AG04450 (cell line): ENCODE measurements at regions not wholly inside any gene's neighbourhood (a gene's known extent, or its start where the extent isn't known, plus 50 kb on each side); places are given as distances from the start of the nearest gene placed in this dataset.
A peak's percentile ranks its signal among the peaks of the same experiment; 100 is the strongest.

Experiments used
- CTCF ChIA-PET: fragments of 300-600, 350-600 bp; formaldehyde crosslinking; extraction: SDS; loops from one replicate; lab custom pipeline; 2022; ENCODE audit warnings: antibody characterized with exemption, inconsistent platforms; lab: Charles Lee
- POLR2A ChIA-PET: fragments of 350-600 bp; formaldehyde crosslinking; extraction: SDS; loops from one replicate; lab custom pipeline; 2021; ENCODE audit warnings: antibody characterized with exemption, inconsistent platforms; lab: Yijun Ruan, JAX
- DNase-seq: peaks from one replicate; pipeline ENCODE4 v3.0.0-alpha.2; 2011; ENCODE audit warnings: low read depth, low spot score
- H3K27ac ChIP-seq: one replicate; pipeline ENCODE4 v1.5.1; 2012; ENCODE audit warnings: low read depth, low read length, control low read depth
- H3K27me3 ChIP-seq: one replicate; pipeline ENCODE4 v1.6.0; 2012; ENCODE audit warnings: low read length; ENCODE audit not compliant: control insufficient read depth, insufficient read depth
- H3K4me3 ChIP-seq: 2 replicates; pipeline ENCODE4 v1.5.1; 2011; ENCODE audit warnings: mild to moderate bottlenecking, low read depth, low read length, control low read depth
- H3K9me3 ChIP-seq: 2 replicates; pipeline ENCODE4 v1.5.1; 2012; ENCODE audit warnings: low read length; ENCODE audit not compliant: control insufficient read depth, insufficient read depth
- TF ChIP-seq, protein P1 (sequence below): IDR thresholded peaks from 2 replicates; pipeline ENCODE4 v1.5.1; 2011; ENCODE audit warnings: low read depth, low read length, control low read depth, inconsistent platforms

DNA sequence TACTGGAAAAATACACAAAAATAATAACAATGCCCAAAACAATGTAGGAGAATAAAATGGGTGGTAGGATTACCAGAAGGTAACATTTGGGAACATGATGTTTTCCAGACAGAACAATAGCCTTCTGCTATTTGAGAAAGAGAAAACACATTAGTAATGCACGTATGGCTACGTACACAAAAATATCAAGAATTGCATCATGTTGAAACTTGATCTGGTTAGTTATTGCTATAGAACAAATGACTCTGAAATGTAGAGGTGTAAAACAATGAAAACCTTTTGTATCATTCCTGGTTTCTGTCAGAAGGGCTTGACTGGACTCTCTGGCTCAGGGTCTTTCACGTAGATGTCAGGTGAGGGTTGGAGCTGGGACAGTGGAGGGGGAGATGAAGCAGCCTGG is 1040.0 kb downstream of the FAT4 start:
- no peak overlapping the region for H3K4me3 ChIP-seq
- POLR2A ChIA-PET = no interaction called here
- DNase-seq = no peak

DNA sequence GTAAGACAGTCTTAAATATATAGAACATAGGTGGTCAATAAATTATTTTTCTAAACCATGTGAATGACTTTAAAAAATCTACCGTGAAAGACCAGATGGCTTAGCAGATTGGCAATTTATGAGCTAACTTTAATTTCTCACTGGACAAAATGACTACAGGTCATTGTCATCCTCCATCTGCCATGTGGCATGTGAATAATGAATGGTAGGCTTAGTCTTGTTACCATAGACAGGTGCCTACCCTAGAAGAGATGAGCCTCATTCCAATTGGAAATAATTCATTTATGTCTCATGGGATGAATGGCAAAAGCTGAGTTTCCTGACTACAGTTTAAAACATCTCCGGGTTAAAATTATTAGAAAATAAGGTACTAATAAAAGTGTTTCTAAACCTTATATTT is 1043.3 kb downstream of the FAT4 start:
- DNase-seq = no peak

More for the DNA sequence above, 1040.0 kb downstream of the FAT4 start:
- CTCF ChIA-PET = no interaction called here
- no peaks in the 10 kb centered on the region for H3K9me3 ChIP-seq
- no peaks in the 10 kb centered on the region for H3K27me3 ChIP-seq
- TF ChIP-seq, protein P1, sequence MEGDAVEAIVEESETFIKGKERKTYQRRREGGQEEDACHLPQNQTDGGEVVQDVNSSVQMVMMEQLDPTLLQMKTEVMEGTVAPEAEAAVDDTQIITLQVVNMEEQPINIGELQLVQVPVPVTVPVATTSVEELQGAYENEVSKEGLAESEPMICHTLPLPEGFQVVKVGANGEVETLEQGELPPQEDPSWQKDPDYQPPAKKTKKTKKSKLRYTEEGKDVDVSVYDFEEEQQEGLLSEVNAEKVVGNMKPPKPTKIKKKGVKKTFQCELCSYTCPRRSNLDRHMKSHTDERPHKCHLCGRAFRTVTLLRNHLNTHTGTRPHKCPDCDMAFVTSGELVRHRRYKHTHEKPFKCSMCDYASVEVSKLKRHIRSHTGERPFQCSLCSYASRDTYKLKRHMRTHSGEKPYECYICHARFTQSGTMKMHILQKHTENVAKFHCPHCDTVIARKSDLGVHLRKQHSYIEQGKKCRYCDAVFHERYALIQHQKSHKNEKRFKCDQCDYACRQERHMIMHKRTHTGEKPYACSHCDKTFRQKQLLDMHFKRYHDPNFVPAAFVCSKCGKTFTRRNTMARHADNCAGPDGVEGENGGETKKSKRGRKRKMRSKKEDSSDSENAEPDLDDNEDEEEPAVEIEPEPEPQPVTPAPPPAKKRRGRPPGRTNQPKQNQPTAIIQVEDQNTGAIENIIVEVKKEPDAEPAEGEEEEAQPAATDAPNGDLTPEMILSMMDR = no peak
- no peak overlapping the region for H3K27ac ChIP-seq

DNA sequence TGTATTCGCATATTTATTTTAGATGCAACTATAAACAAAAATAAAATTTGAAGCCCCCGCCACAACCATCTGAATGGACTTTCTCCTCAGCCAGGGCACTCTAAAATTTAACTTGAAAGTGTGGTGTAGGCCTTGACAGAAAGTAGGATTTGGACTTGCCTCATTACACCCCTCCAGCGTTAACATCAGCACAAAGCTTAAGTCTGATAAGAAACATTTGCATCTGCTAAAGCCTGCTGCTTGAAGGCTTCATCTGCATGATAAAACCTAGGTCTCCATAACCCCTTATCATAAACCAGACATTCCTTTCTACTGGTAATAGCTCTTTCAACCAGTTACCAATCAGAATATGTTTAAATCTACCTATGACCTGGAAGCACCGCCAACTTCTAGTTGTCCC is 1046.5 kb downstream of the FAT4 start:
- CTCF ChIA-PET = no interaction called here

More for the DNA sequence above, 1043.3 kb downstream of the FAT4 start:
- Histone ChIP-seq H3K27me3 (no peaks in the 10 kb centered on the region), H3K9me3 (no peaks in the 10 kb centered on the region), H3K4me3 (no peak overlapping the region), H3K27ac (no peak overlapping the region)
- TF ChIP-seq, protein P1 = no peak
- CTCF ChIA-PET = no interaction called here
- POLR2A ChIA-PET = no interaction called here

DNA sequence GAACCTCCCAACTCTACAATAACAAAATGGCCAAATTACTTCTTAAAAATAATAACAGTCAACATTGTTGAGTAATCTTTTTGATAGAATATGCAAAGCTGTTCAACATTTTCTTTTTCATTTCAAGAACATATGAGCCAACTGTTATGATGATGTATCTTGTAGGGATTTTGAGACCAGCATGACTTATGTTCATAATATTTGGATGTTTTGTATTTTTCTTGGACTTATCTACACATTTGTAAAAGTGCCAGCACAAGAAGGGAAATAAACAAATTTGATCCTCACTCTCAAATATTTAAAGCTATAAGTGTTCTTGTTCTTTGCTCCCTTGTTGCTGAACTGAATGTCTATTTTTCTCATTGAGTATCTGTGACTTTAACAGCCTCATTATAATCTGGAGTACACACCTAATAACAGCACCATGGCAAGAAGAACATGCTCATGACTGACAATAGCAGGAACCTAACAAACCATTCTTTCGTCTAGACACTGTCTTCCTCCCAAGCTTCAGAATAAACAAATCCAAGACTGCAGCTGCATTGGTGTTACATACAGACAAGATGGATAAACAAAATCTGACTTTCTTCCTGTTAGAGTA is 1049.7 kb downstream of the FAT4 start:
- CTCF ChIA-PET = no interaction called here
- POLR2A ChIA-PET = no interaction called here
- H3K9me3 ChIP-seq = no peaks in the 10 kb centered on the region
- TF ChIP-seq, protein P1 = no peak
- DNase-seq = peak; percentile 29
- H3K27me3 ChIP-seq = no peaks in the 10 kb centered on the region
- H3K4me3 ChIP-seq = no peak overlapping the region
- H3K27ac ChIP-seq = no peak overlapping the region

More for the DNA sequence above, 1046.5 kb downstream of the FAT4 start:
- Histone ChIP-seq H3K27ac (no peak overlapping the region), H3K4me3 (no peak overlapping the region), H3K9me3 (no peaks in the 10 kb centered on the region), H3K27me3 (no peaks in the 10 kb centered on the region)
- no peak for DNase-seq
- TF ChIP-seq, protein P1 = no peak
- POLR2A ChIA-PET = no interaction called here

DNA sequence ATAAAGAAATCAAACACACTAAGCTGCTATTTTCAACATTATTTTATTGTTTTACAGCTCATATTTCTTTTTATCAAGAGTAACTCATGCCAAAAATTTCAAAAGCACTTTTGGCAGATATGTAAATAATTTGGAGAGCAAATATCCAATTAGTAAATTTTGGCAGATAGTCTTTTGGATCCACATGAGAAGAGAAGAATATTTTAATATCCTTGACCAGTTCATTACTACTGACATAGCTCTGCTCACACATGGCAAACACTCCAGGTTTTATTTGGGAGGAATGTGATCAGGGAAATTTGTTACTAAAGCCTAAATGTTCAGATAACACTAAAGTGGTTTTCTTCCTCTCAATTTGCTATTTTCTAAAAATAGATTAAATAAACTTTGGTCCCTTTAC is 1054.3 kb downstream of the FAT4 start:
- TF ChIP-seq, protein P1 = no peak
- no peaks in the 10 kb centered on the region for H3K9me3 ChIP-seq
- H3K27ac ChIP-seq = no peak overlapping the region
- ChIA-PET POLR2A (no interaction called here), CTCF (no interaction called here)
- H3K4me3 ChIP-seq = no peak overlapping the region
- no peak for DNase-seq
- H3K27me3 ChIP-seq = no peaks in the 10 kb centered on the region
